Osteoblast (primary cell): ENCODE measurements at regions not wholly inside any gene's neighbourhood (a gene's known extent, or its start where the extent isn't known, plus 50 kb on each side); places are given as distances from the start of the nearest gene placed in this dataset.

Experiments used
- DNase-seq: peaks from one replicate; pipeline ENCODE4 v3.0.0; 2011; ENCODE audit warnings: low spot score, mixed read lengths; ENCODE audit not compliant: insufficient read length; ENCODE audit errors: missing footprints
- H2AFZ ChIP-seq: 2 replicates; pipeline ENCODE4 v1.6.0; 2011; ENCODE audit warnings: mild to moderate bottlenecking, low read length
- H3K27ac ChIP-seq: 2 replicates; pipeline ENCODE4 v1.5.1; 2011; ENCODE audit warnings: mild to moderate bottlenecking, low read depth, low read length, moderate library complexity
- H3K27me3 ChIP-seq: 2 replicates; pipeline ENCODE4 v1.6.0; 2012; ENCODE audit warnings: mild to moderate bottlenecking, control low read depth, inconsistent platforms, low read length, moderate library complexity; ENCODE audit not compliant: insufficient read depth
- H3K36me3 ChIP-seq: 2 replicates; pipeline ENCODE4 v1.5.1; 2011; ENCODE audit warnings: mild to moderate bottlenecking, low read length, control low read depth, moderate library complexity; ENCODE audit not compliant: insufficient read depth
- H3K4me1 ChIP-seq: 2 replicates; pipeline ENCODE4 v1.5.1; 2011; ENCODE audit warnings: mild to moderate bottlenecking, low read length, control low read depth, moderate library complexity; ENCODE audit not compliant: insufficient read depth
- H3K4me2 ChIP-seq: 2 replicates; pipeline ENCODE4 v1.6.0; 2011; ENCODE audit warnings: mild to moderate bottlenecking, low read length; ENCODE audit not compliant: insufficient read depth
- H3K4me3 ChIP-seq: fragments of 200-600 bp; sonication (generic); 3 replicates; pipeline ENCODE4 v1.5.1; 2012; ENCODE audit warnings: mild to moderate bottlenecking, low read length, inconsistent platforms; ENCODE audit not compliant: insufficient read depth
- H3K79me2 ChIP-seq: 2 replicates; pipeline ENCODE4 v1.6.0; 2012; ENCODE audit warnings: mild to moderate bottlenecking, low read length, control low read depth, inconsistent platforms; ENCODE audit not compliant: insufficient read depth
- H3K9me3 ChIP-seq: 2 replicates; pipeline ENCODE4 v1.5.1; 2011; ENCODE audit warnings: low read depth, low read length, control low read depth
- H4K20me1 ChIP-seq: 2 replicates; pipeline ENCODE4 v1.6.0; 2012; ENCODE audit warnings: mild to moderate bottlenecking, low read length, control low read depth; ENCODE audit not compliant: insufficient read depth
- CTCF ChIP-seq: IDR thresholded peaks from 2 replicates; pipeline ENCODE4 v1.5.1; 2011; ENCODE audit warnings: mild to moderate bottlenecking, low read depth, low read length, moderate library complexity; ENCODE audit errors: extremely low read depth

GRCh38 chr15:35993196-35993595 is 447.2 kb upstream of the DPH6 start:
- Histone ChIP-seq H3K9me3 (no peaks in the 10 kb centered on the region), H3K4me2 (no peak overlapping the region), H3K4me1 (no peaks in the 10 kb centered on the region), H3K36me3 (no peaks in the 10 kb centered on the region), H3K27ac (no peak overlapping the region), H3K79me2 (no peaks in the 10 kb centered on the region), H3K27me3 (no peaks in the 10 kb centered on the region), H3K4me3 (no peak overlapping the region), H2AFZ (no peak overlapping the region), H4K20me1 (no peaks in the 10 kb centered on the region)
- no peak for DNase-seq
- no peak for TF ChIP-seq CTCF

- Histone ChIP-seq H3K4me1 (no peaks in the 10 kb centered on the region), H2AFZ (no peak overlapping the region), H4K20me1 (no peaks in the 10 kb centered on the region), H3K4me2 (no peak overlapping the region), H3K79me2 (no peaks in the 10 kb centered on the region), H3K9me3 (no peaks in the 10 kb centered on the region), H3K27me3 (no peaks in the 10 kb centered on the region), H3K4me3 (no peak overlapping the region), H3K27ac (no peak overlapping the region), H3K36me3 (no peaks in the 10 kb centered on the region)
- no peak for DNase-seq
- no peak for TF ChIP-seq CTCF
Observed at GRCh38 chr15:35994876-35995275, 448.9 kb upstream of the DPH6 start.

- no peak overlapping the region for H3K4me3 ChIP-seq
- H2AFZ ChIP-seq = no peak overlapping the region
- no peaks in the 10 kb centered on the region for H3K9me3 ChIP-seq
- no peaks in the 10 kb centered on the region for H3K4me1 ChIP-seq
- no peak overlapping the region for H3K4me2 ChIP-seq
- H4K20me1 ChIP-seq = no peaks in the 10 kb centered on the region
- H3K27ac ChIP-seq = no peak overlapping the region
- H3K36me3 ChIP-seq = no peaks in the 10 kb centered on the region
- H3K27me3 ChIP-seq = no peaks in the 10 kb centered on the region
- DNase-seq = no peak
- no peak for TF ChIP-seq CTCF
- no peaks in the 10 kb centered on the region for H3K79me2 ChIP-seq
Observed at GRCh38 chr15:35998663-35999602, 453.0 kb upstream of the DPH6 start.

- H3K27ac ChIP-seq = no peak overlapping the region
- no peak overlapping the region for H2AFZ ChIP-seq
- no peak overlapping the region for H3K4me2 ChIP-seq
Observed at GRCh38 chr15:36004891-36005490, 459.0 kb upstream of the DPH6 start.

More at GRCh38 chr15:36004891-36005490, 459.0 kb upstream of the DPH6 start:
- H3K4me3 ChIP-seq = no peak overlapping the region
- no peak for DNase-seq
- H3K27me3 ChIP-seq = no peaks in the 10 kb centered on the region
- no peaks in the 10 kb centered on the region for H3K36me3 ChIP-seq
- no peaks in the 10 kb centered on the region for H3K9me3 ChIP-seq
- no peaks in the 10 kb centered on the region for H3K4me1 ChIP-seq
- TF ChIP-seq CTCF = no peak
- no peaks in the 10 kb centered on the region for H4K20me1 ChIP-seq
- no peaks in the 10 kb centered on the region for H3K79me2 ChIP-seq
